SK-N-SH (cell line): ENCODE measurements at regions not wholly inside any gene's neighbourhood (a gene's known extent, or its start where the extent isn't known, plus 50 kb on each side); places are given as distances from the start of the nearest gene placed in this dataset.

ENCODE experiments used
- CTCF ChIA-PET: fragments of 300-600, 350-600 bp; formaldehyde crosslinking; extraction: SDS; loops from one replicate; lab custom pipeline; 2021; lab: Yijun Ruan, JAX
- POLR2A ChIA-PET: fragments of 350-600 bp; sonication (Branson Sonifier 250); formaldehyde crosslinking; extraction: SDS; loops from one replicate; lab custom pipeline; 2020; ENCODE audit warnings: antibody characterized with exemption, inconsistent platforms; lab: Yijun Ruan, JAX
- DNase-seq: peaks from one replicate; pipeline ENCODE4 v3.0.0; 2012
- H2AFZ ChIP-seq: fragments of 200-600 bp; sonication (generic); 2 replicates; pipeline ENCODE4 v1.8.1; 2016; ENCODE audit warnings: antibody characterized with exemption, mild to moderate bottlenecking, low read depth
- H3F3A ChIP-seq: fragments of 200-600 bp; sonication (generic); replicated peaks from 2 replicates; pipeline ENCODE3; 2016; ENCODE audit warnings: antibody characterized with exemption, mild to moderate bottlenecking; ENCODE audit not compliant: insufficient read depth
- H3K27ac ChIP-seq, 2 experiments: fragments of 200-500 bp in 1 of 2; fragments of 200-600 bp in 1 of 2; sonication (Bioruptor generic) in 1 of 2; sonication (generic), shearing (Covaris generic) in 1 of 2; 2 replicates each; pipeline versions ENCODE4 v1.5.1 to v1.6.1; 2014 to 2016; ENCODE audit warnings: low read depth in 2 of 2, inconsistent platforms in 1 of 2, low read length in 1 of 2, mild to moderate bottlenecking in 1 of 2, mixed read lengths in 1 of 2
- H3K27me3 ChIP-seq: fragments of 200-600 bp; sonication (generic), shearing (Covaris generic); 2 replicates; pipeline ENCODE4 v1.6.1; 2016; ENCODE audit warnings: mixed run types; ENCODE audit not compliant: insufficient read depth
- H3K36me3 ChIP-seq, 2 experiments: fragments of 200-500 bp in 1 of 2; fragments of 200-600 bp in 1 of 2; sonication (Bioruptor generic) in 1 of 2; sonication (generic) in 1 of 2; replicated peaks in 1 of 2; 2 replicates each; pipeline versions ENCODE3 to v1.5.1; 2014 to 2016; ENCODE audit warnings: low read length in 1 of 2, mild to moderate bottlenecking in 1 of 2; ENCODE audit not compliant: insufficient read depth in 2 of 2, control insufficient read depth in 1 of 2
- H3K4me1 ChIP-seq, 2 experiments: fragments of 200-500 bp in 1 of 2; fragments of 200-600 bp in 1 of 2; sonication (Bioruptor generic) in 1 of 2; sonication (generic), shearing (Covaris generic) in 1 of 2; 2 replicates each; pipeline versions ENCODE4 v1.5.1 to v1.6.1; 2014 to 2016; ENCODE audit warnings: low read depth in 1 of 2, low read length in 1 of 2, mixed run types in 1 of 2; ENCODE audit not compliant: insufficient read depth in 2 of 2, control insufficient read depth in 1 of 2
- H3K4me2 ChIP-seq: fragments of 200-600 bp; sonication (generic), shearing (Covaris generic); 2 replicates; pipeline ENCODE4 v1.6.1; 2017; ENCODE audit warnings: mixed run types
- H3K4me3 ChIP-seq, 2 experiments: fragments of 200-500 bp in 1 of 2; fragments of 200-600 bp in 1 of 2; sonication (Bioruptor generic) in 1 of 2; sonication (generic), shearing (Covaris generic) in 1 of 2; 2 replicates each; pipeline versions ENCODE4 v1.5.1 to v1.8.1; 2014 to 2016; ENCODE audit warnings: low read depth in 2 of 2, inconsistent platforms in 1 of 2, low read length in 1 of 2, mild to moderate bottlenecking in 1 of 2, mixed read lengths in 1 of 2, moderate library complexity in 1 of 2
- H3K79me2 ChIP-seq: fragments of 200-600 bp; sonication (generic); 2 replicates; pipeline ENCODE4 v1.8.1; 2017; ENCODE audit warnings: mild to moderate bottlenecking; ENCODE audit not compliant: insufficient read depth
- H3K9ac ChIP-seq: fragments of 200-600 bp; sonication (generic); 2 replicates; pipeline ENCODE4 v1.6.1; 2017; ENCODE audit warnings: mixed run types
- H3K9me2 ChIP-seq: fragments of 200-600 bp; sonication (generic); 2 replicates; pipeline ENCODE4 v1.6.1; 2017; ENCODE audit warnings: mixed run types
- H3K9me3 ChIP-seq: fragments of 200-600 bp; sonication (generic); 2 replicates; pipeline ENCODE4 v1.6.1; 2017; ENCODE audit warnings: mixed run types, mild to moderate bottlenecking, moderate library complexity
- H4K20me1 ChIP-seq: fragments of 200-600 bp; sonication (generic); 2 replicates; pipeline ENCODE4 v1.6.1; 2017; ENCODE audit warnings: mild to moderate bottlenecking, mixed run types; ENCODE audit not compliant: insufficient read depth
- CHD2 ChIP-seq: fragments of 150-350 bp; IDR thresholded peaks from 2 replicates; pipeline ENCODE4 v1.6.1; 2018; ENCODE audit warnings: low read length; ENCODE audit not compliant: partially characterized antibody
- ELF1 ChIP-seq: IDR thresholded peaks from 2 replicates; pipeline ENCODE4 v1.4.0; 2012
- FOSL2 ChIP-seq: IDR thresholded peaks from 2 replicates; pipeline ENCODE4 v1.4.0; 2012; ENCODE audit warnings: low read depth, mild to moderate bottlenecking, moderate library complexity, borderline replicate concordance
- FOXM1 ChIP-seq: IDR thresholded peaks from 2 replicates; pipeline ENCODE4 v1.4.0; 2012; ENCODE audit warnings: low read depth, mild to moderate bottlenecking
- GABPA ChIP-seq: IDR thresholded peaks from 2 replicates; pipeline ENCODE4 v1.4.0; 2012; ENCODE audit warnings: low read depth, mild to moderate bottlenecking
- GATA2 ChIP-seq: sonication (generic); formaldehyde crosslinking; IDR thresholded peaks from 2 replicates; pipeline ENCODE4 v1.5.0; 2020; ENCODE audit warnings: mild to moderate bottlenecking, missing genetic modification reagents
- JUND ChIP-seq: IDR thresholded peaks from 2 replicates; pipeline ENCODE4 v1.4.0; 2012
- MEF2A ChIP-seq: IDR thresholded peaks from 2 replicates; pipeline ENCODE4 v1.4.0; 2012; ENCODE audit warnings: low read depth, borderline replicate concordance
- NFIC ChIP-seq: IDR thresholded peaks from 2 replicates; pipeline ENCODE4 v1.4.0; 2012; ENCODE audit warnings: borderline replicate concordance
- NRF1 ChIP-seq: IDR thresholded peaks from 2 replicates; pipeline ENCODE4 v1.6.1; 2012; ENCODE audit warnings: low read depth, mild to moderate bottlenecking, low read length
- RAD21 ChIP-seq: IDR thresholded peaks from 2 replicates; pipeline ENCODE4 v1.6.1; 2012; ENCODE audit warnings: mild to moderate bottlenecking, low read length
- RCOR1 ChIP-seq: fragments of 150-350 bp; IDR thresholded peaks from 2 replicates; pipeline ENCODE4 v1.6.1; 2017; ENCODE audit warnings: antibody characterized with exemption, low read length
- RFX5 ChIP-seq: IDR thresholded peaks from 2 replicates; pipeline ENCODE4 v1.6.1; 2012; ENCODE audit warnings: mild to moderate bottlenecking, improper control_type of control experiment, low read length
- SIN3A ChIP-seq: IDR thresholded peaks from 2 replicates; pipeline ENCODE4 v1.6.1; 2012; ENCODE audit warnings: low read depth, mild to moderate bottlenecking, low read length, moderate library complexity, borderline replicate concordance
- SMC3 ChIP-seq: IDR thresholded peaks from 2 replicates; pipeline ENCODE4 v1.6.1; 2012; ENCODE audit warnings: low read depth, low read length, improper control_type of control experiment
- TAF1 ChIP-seq: IDR thresholded peaks from 2 replicates; pipeline ENCODE4 v1.6.1; 2012; ENCODE audit warnings: low read depth, mild to moderate bottlenecking, low read length, moderate library complexity, borderline replicate concordance
- TCF12 ChIP-seq: IDR thresholded peaks from 2 replicates; pipeline ENCODE4 v1.4.0; 2012
- WGBS: methylation state at CpG from one replicate; pipeline ENCODE4 v1.1.6; 2017; ENCODE audit warnings: low lambda C conversion rate; 5-methylcytosine and 5-hydroxymethylcytosine counted together
- TF ChIP-seq, protein P1 (sequence below): fragments of 200-600 bp; sonication (generic); IDR thresholded peaks from 2 replicates; pipeline ENCODE4 v1.6.1; 2017; ENCODE audit warnings: antibody characterized with exemption, mild to moderate bottlenecking, moderate library complexity
- TF ChIP-seq, protein P2 (sequence below): IDR thresholded peaks from 2 replicates; pipeline ENCODE4; 2012

DNA sequence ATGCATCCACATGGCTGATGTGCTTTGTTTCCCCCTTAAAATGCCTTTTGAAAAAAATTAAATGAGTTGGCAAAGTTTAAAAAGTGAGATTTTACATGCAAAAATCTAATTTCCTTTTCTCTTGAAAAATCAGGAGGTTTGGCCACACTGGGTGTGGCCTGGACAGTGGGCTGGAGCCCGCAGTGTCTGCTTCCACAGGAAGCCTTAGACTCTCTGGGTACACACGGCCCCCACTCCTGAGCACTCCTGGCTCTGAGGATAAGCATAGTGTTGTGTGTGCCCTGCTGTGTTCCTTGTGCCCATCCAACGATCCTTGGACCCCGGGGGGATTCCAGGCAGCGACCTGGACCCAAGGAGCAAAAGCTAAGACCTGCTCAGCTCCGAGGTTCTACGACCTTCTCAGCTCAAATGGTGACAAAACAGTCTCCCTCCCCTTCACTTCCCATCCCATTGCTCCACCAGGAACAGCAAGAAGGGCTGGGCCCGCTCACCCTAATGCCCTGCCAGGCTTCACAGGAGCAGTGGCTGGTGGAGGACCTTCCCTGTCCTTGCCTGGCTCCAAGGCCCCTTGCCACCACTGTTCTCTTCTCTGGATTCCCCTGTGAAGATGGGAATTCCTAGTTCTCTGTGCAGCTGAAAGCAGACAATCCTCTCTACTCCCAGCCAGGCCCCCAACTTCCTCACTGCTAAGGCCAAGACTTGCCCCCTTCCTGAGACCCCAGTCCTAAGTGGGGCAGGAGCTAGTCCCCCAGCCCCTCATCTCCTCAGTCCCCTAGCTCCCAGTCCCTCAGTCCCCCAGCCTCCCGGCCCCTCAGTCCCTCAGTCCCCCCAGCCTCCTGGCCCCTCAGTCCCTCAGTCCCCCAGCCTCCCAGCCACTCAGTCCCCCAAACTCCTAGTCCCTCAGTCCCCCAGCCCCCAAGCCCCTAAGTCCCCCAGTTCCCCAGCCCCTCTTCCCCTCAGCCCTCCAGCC is 395.8 kb downstream of the PTPRU start:
- Histone ChIP-seq H2AFZ (no peak overlapping the region), H3K4me1 (peaks cover 0 to 33% of the 10 kb centered on the region in 2 experiments; a peak in 2 of 4 replicates), H3K79me2 (no peaks in the 10 kb centered on the region), H3K9me3 (no peaks in the 10 kb centered on the region), H3K4me2 (no peak overlapping the region), H3K4me3 (no peak overlapping the region), H3K9me2 (no peaks in the 10 kb centered on the region), H3K27me3 (no peaks in the 10 kb centered on the region), H3K36me3 (no peaks in the 10 kb centered on the region), H3K9ac (no peak overlapping the region), H4K20me1 (no peaks in the 10 kb centered on the region), H3F3A (no peaks in the 10 kb centered on the region), H3K27ac (no peak overlapping the region; a peak in 1 of 4 replicates)
- POLR2A ChIA-PET, result no interaction called here
- DNase-seq, result no peak
- CTCF ChIA-PET, result interaction anchor here (0.6 to 1.2 kb wide), 3 partner anchors 10 to 143 kb away, joined by 3 read pairs; no protein-coding TSS in a partner anchor
- WGBS, result 77% methylated on average over 9 of the region's 9 CpGs
- TF ChIP-seq JUND (no peak), NRF1 (no peak), NFIC (no peak), RFX5 (no peak), TCF12 (no peak), RAD21 (no peak), GATA2 (CRISPR knock-in tag) (no peak)
- TF ChIP-seq, protein P1, sequence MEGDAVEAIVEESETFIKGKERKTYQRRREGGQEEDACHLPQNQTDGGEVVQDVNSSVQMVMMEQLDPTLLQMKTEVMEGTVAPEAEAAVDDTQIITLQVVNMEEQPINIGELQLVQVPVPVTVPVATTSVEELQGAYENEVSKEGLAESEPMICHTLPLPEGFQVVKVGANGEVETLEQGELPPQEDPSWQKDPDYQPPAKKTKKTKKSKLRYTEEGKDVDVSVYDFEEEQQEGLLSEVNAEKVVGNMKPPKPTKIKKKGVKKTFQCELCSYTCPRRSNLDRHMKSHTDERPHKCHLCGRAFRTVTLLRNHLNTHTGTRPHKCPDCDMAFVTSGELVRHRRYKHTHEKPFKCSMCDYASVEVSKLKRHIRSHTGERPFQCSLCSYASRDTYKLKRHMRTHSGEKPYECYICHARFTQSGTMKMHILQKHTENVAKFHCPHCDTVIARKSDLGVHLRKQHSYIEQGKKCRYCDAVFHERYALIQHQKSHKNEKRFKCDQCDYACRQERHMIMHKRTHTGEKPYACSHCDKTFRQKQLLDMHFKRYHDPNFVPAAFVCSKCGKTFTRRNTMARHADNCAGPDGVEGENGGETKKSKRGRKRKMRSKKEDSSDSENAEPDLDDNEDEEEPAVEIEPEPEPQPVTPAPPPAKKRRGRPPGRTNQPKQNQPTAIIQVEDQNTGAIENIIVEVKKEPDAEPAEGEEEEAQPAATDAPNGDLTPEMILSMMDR, result no peak

DNA sequence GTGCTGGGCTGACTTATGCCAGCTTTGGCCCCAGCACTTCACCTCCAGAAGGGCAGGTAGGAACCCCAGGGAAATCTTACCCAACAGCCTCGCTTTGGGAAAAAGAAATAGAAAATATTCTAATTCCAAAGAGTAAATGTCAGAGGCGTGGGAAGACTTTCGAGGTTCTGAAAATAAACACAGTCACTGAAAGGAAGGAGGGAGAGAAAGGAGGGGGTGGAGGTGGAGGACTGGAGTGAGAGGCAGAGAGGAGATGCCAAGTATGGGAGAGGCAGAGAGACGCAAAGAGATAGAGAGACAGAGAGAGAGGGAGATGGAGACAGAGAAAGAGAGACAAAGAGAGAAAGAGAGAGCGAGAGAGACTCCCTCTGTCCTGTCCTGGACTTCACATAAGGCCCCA is 395.0 kb downstream of the PTPRU start:
- Histone ChIP-seq H3K4me2 (no peak overlapping the region), H3K27ac (no peak overlapping the region), H3F3A (no peaks in the 10 kb centered on the region), H3K36me3 (no peaks in the 10 kb centered on the region), H2AFZ (no peak overlapping the region), H3K9ac (no peak overlapping the region), H4K20me1 (no peaks in the 10 kb centered on the region), H3K27me3 (no peaks in the 10 kb centered on the region), H3K4me1 (peaks cover 0 to 32% of the 10 kb centered on the region in 2 experiments; a peak in 2 of 4 replicates), H3K79me2 (no peaks in the 10 kb centered on the region), H3K4me3 (no peak overlapping the region), H3K9me3 (no peaks in the 10 kb centered on the region), H3K9me2 (no peaks in the 10 kb centered on the region)
- CTCF ChIA-PET, result no interaction called here
- WGBS, result 57% methylated on average over 5 of the region's 5 CpGs
- POLR2A ChIA-PET, result no interaction called here
- DNase-seq, result no peak
- TF ChIP-seq GABPA (no peak), ELF1 (no peak), FOXM1 (no peak), FOSL2 (no peak), TAF1 (no peak), NFIC (no peak), SIN3A (no peak), TCF12 (no peak), MEF2A (no peak), SMC3 (no peak), CHD2 (no peak), NRF1 (no peak), RCOR1 (no peak)
- TF ChIP-seq, protein P1, result no peak
- TF ChIP-seq, protein P2, sequence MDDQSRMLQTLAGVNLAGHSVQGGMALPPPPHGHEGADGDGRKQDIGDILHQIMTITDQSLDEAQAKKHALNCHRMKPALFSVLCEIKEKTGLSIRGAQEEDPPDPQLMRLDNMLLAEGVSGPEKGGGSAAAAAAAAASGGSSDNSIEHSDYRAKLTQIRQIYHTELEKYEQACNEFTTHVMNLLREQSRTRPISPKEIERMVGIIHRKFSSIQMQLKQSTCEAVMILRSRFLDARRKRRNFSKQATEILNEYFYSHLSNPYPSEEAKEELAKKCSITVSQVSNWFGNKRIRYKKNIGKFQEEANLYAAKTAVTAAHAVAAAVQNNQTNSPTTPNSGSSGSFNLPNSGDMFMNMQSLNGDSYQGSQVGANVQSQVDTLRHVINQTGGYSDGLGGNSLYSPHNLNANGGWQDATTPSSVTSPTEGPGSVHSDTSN, result no peak
- TF ChIP-seq, all 33 proteins: peak for 0
